Brain microvascular endothelial cell (primary cell): ENCODE measurements at regions not wholly inside any gene's neighbourhood (a gene's known extent, or its start where the extent isn't known, plus 50 kb on each side); places are given as distances from the start of the nearest gene placed in this dataset.

ENCODE experiments used
- DNase-seq: peaks from one replicate; pipeline ENCODE4 v3.0.0-alpha.2; 2020
- H3K27ac ChIP-seq: fragments of 250-450 bp; sonication (Bioruptor Pico); 2 replicates; pipeline ENCODE4 v1.5.1; 2020; ENCODE audit warnings: mild to moderate bottlenecking, moderate library complexity
- H3K27me3 ChIP-seq: fragments of 250-450 bp; sonication (Bioruptor Pico); replicated peaks from 2 replicates; pipeline ENCODE4 v1.5.1; 2020; ENCODE audit warnings: mild to moderate bottlenecking
- H3K36me3 ChIP-seq: fragments of 250-450 bp; sonication (Bioruptor Pico); replicated peaks from 2 replicates; pipeline ENCODE4 v1.5.1; 2020; ENCODE audit warnings: mild to moderate bottlenecking
- H3K4me3 ChIP-seq: 2 replicates; pipeline ENCODE4 v1.5.1; 2011; ENCODE audit warnings: low read depth, mild to moderate bottlenecking, control low read depth, low read length, moderate library complexity
- in situ Hi-C: cut with HindIII; loops from 2 replicates; pipeline ENCODE4 v1.10.0; 2017; ENCODE audit warnings: low sequenced_read_pairs, low pct_ligation_motif_present
- TF ChIP-seq, protein P1 (sequence below): IDR thresholded peaks from 2 replicates; pipeline ENCODE4 v1.5.1; 2011; ENCODE audit warnings: low read depth, mild to moderate bottlenecking, moderate library complexity, low read length, control low read depth, inconsistent platforms; ENCODE audit errors: missing control alignments

DNA sequence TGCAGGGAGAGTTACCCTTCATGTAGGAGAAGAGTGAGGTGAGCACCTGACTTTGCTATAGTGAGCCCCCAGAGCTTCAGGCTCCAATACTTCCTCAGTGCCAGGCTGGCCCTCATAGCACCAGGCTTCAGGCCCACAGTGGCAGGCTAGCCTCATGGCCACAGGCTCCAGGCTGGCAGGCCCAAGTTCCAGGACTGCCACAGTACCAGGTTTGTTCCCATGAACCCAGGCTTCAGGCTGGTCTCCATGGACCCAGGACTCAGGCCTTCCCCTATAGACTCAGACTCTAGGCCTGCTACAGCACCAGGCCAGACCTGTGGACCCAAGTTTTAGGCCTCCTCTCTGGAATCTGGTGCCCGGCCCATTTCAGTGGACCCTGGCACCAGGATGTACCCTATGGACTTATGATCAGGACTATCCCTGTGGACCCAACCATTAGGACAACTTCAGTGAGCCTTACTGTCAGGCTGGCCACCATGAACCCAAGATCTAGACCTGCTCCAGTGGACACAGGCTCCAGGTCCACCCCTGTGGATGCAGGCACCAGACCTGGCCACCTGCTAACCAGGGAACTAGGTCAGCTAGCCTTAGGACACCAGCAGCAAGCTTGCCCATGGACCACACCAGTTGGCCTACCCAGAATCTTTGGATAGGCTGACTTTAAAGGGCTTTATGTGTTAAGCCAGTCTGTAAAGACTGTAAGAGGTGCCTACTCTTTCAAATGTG is 658.2 kb downstream of the KLHL13 start:
- in situ Hi-C loops = no loop called here
- TF ChIP-seq, protein P1, sequence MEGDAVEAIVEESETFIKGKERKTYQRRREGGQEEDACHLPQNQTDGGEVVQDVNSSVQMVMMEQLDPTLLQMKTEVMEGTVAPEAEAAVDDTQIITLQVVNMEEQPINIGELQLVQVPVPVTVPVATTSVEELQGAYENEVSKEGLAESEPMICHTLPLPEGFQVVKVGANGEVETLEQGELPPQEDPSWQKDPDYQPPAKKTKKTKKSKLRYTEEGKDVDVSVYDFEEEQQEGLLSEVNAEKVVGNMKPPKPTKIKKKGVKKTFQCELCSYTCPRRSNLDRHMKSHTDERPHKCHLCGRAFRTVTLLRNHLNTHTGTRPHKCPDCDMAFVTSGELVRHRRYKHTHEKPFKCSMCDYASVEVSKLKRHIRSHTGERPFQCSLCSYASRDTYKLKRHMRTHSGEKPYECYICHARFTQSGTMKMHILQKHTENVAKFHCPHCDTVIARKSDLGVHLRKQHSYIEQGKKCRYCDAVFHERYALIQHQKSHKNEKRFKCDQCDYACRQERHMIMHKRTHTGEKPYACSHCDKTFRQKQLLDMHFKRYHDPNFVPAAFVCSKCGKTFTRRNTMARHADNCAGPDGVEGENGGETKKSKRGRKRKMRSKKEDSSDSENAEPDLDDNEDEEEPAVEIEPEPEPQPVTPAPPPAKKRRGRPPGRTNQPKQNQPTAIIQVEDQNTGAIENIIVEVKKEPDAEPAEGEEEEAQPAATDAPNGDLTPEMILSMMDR = no peak
- Histone ChIP-seq H3K36me3 (no peaks in the 10 kb centered on the region), H3K27ac (no peak overlapping the region), H3K4me3 (no peak overlapping the region), H3K27me3 (no peaks in the 10 kb centered on the region)
- DNase-seq = no peak

DNA sequence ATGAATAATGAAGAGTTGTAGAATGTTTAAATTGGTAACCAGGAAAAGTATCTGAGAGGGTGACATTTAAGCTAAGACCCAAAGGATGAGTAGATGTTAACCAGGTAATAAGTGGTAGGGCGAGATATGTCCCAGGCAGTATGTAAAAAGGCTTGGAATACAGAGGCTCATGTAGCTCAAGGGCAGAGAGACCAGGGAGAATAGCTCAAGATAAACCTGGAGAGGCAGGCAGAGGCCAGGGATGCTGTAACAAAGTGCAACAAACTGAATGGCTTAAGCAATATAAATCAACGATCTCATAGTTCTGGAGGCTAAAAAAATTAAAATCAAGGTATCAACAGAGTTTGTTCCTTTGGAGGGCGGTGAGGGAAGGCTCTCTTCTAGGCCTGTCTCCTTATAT is 660.8 kb downstream of the KLHL13 start:
- no peak for DNase-seq
- Histone ChIP-seq H3K27me3 (no peaks in the 10 kb centered on the region), H3K36me3 (no peaks in the 10 kb centered on the region), H3K4me3 (no peak overlapping the region), H3K27ac (no peak overlapping the region)
- in situ Hi-C loops = no loop called here
- TF ChIP-seq, protein P1 = no peak

DNA sequence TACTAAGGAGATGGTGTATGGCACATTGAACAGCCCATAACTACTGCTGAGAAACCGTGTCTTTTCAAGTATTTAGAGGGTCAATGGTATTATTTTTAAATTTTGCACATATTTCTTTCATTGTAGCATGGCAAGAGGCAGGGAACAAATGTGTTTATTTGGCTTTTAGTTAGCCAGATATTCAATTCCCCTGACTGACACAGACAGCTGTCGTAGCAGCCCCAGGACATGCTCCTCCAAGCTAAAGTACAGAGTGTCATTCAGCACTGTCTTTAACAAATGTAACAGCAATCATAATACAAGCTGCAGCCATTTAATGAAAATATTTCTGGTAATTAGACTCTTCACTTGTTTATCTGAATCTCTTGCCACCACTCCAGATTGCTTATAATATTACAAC is 687.1 kb downstream of the KLHL13 start:
- TF ChIP-seq, protein P1 = no peak

DNA sequence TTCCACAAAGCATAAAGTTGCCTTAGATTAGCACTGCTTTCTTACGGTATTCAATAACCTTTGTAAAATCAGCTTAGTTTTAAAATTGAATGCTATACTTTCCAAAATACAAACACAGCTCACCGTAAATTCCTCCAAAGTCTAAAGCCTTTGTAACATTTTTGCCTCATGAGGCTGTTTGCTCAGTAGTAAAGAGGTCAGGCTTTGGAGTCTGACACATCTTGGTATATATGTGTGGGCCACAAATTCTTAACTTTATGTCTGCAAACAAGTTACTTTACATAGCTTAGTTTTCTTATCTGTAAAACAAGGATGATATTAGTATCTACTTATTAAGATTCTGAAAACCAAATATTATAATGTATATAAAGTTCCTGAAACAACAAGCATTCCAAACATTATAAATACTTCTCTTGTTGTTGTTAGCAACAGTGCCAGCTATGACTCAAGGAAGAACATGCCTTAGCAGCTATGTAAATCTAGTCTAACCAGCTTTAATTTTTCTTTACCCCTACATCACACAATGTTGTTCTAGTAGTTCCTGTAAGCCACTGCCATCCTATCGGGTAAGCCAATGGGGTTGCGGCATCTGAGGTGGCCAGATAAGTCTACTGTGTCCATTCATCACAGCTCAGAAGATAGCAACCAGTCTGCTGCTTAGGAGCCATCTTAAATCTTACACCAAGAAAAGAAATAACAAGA is 709.0 kb downstream of the KLHL13 start:
- H3K27me3 ChIP-seq = no peaks in the 10 kb centered on the region
- no peak overlapping the region for H3K4me3 ChIP-seq
- in situ Hi-C loops = no loop called here
- no peaks in the 10 kb centered on the region for H3K36me3 ChIP-seq
- H3K27ac ChIP-seq = no peak overlapping the region
- DNase-seq = no peak
- TF ChIP-seq, protein P1 = no peak

More for the DNA sequence above, 687.1 kb downstream of the KLHL13 start:
- Histone ChIP-seq H3K27ac (no peak overlapping the region), H3K27me3 (no peaks in the 10 kb centered on the region), H3K4me3 (no peak overlapping the region), H3K36me3 (no peaks in the 10 kb centered on the region)
- no peak for DNase-seq
- in situ Hi-C loops = no loop called here

DNA sequence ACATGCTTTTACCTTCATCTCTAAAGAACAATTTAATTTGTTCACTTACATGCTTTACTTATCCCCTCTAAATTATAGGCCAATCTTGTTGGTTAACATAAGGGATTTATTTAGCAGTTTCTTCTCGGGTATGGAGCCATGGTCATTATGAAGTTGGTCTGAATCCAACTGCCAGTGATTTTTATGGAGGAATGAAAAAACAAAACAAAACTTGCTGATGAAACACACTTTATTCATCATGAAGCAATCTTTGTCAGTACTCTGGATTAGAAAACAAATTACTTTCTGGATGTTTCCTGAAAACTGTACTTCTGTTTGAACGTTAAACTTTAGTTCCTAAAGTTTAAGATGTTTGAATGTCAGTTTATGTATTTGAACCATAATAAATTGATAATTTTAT is 715.8 kb downstream of the KLHL13 start:
- Histone ChIP-seq H3K4me3 (no peak overlapping the region), H3K27me3 (no peaks in the 10 kb centered on the region), H3K36me3 (no peaks in the 10 kb centered on the region), H3K27ac (no peak overlapping the region)
- TF ChIP-seq, protein P1 = no peak
- in situ Hi-C loops = no loop called here
- no peak for DNase-seq
